RWPE1 (cell line): ENCODE measurements at regions not wholly inside any gene's neighbourhood (a gene's known extent, or its start where the extent isn't known, plus 50 kb on each side); places are given as distances from the start of the nearest gene placed in this dataset.

Experiments used
- CTCF ChIA-PET: fragments of 350-600 bp; sonication (Branson Sonifier 250); formaldehyde crosslinking; extraction: SDS; loops from one replicate; lab custom pipeline; 2021; lab: Yijun Ruan, JAX
- POLR2A ChIA-PET: fragments of 400-600 bp; formaldehyde crosslinking; extraction: SDS; loops from one replicate; lab custom pipeline; 2020; ENCODE audit warnings: antibody characterized with exemption; ENCODE audit not compliant: low non-redundant PET; lab: Yijun Ruan, JAX
- DNase-seq: peaks from one replicate; pipeline ENCODE4 v3.0.0; 2012; ENCODE audit warnings: low spot score
- H3K27ac ChIP-seq: fragments of 450-650 bp; 2 replicates; pipeline ENCODE4 v1.5.1; 2017
- TF ChIP-seq, protein P1 (sequence below): fragments of 450-650 bp; conservative IDR thresholded peaks from 2 replicates; pipeline ENCODE4 v1.5.1; 2017; ENCODE audit warnings: low read depth, mild to moderate bottlenecking

DNA sequence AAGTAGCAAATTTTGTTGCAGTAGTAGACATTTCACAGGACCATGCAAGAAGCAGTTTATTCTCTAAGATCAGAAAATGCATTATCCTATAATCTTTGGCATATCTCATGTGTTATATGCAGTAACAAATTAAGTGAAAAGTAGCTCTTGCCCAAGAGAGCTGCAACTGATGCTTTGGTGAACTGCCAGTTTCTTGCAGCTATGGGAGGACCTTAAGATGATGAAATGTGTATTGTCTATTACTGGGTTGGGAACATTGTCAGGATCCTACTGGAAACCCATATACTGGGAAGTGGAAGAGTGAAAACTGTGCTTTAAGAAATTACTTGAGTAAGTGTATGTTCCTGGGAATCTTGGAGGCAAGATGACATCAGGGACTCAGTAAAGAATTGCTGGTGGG, 238.8 kb downstream of the DACT1 start:
- POLR2A ChIA-PET, result no interaction called here

DNA sequence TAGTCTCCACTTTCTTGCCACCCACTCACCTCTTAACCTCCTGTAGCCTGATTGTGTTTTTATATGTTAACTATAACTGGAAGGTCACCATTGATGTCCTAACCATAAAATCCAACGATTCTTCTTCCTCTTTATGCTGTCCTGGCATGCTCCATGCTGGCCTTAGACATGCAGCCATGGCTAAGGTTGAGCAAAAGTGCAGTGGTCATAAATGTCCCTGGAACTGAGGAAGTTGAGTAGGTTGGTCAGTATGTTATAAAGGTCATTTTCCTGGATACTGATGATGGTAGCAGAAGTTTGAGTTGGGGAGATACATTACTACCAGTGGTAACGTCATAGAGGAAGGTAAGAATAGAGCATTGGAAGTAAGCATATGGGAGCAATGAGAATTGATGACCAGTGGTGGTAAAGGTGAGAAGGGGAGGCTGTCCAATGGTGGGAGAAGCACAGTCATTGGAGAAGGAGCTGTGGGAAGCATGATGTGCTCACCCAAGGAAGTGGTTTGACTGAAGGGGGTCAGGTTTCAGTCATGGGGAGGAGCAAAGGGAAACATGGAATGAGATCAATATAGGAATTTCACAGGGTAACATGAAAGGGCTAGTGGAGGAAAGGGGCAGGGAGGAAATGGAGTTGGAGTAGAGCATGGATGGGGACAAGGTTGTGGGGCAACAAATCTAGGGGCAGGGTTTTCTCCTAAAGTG, 240.8 kb downstream of the DACT1 start:
- CTCF ChIA-PET, result interaction anchor here (0.6 kb wide), 1 partner anchor 121 kb away, joined by 3 read pairs; no protein-coding TSS in a partner anchor
- TF ChIP-seq, protein P1, sequence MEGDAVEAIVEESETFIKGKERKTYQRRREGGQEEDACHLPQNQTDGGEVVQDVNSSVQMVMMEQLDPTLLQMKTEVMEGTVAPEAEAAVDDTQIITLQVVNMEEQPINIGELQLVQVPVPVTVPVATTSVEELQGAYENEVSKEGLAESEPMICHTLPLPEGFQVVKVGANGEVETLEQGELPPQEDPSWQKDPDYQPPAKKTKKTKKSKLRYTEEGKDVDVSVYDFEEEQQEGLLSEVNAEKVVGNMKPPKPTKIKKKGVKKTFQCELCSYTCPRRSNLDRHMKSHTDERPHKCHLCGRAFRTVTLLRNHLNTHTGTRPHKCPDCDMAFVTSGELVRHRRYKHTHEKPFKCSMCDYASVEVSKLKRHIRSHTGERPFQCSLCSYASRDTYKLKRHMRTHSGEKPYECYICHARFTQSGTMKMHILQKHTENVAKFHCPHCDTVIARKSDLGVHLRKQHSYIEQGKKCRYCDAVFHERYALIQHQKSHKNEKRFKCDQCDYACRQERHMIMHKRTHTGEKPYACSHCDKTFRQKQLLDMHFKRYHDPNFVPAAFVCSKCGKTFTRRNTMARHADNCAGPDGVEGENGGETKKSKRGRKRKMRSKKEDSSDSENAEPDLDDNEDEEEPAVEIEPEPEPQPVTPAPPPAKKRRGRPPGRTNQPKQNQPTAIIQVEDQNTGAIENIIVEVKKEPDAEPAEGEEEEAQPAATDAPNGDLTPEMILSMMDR, result no peak
- POLR2A ChIA-PET, result no interaction called here
- no peak for DNase-seq
- H3K27ac ChIP-seq, result no peak overlapping the region

More for the DNA sequence above, 238.8 kb downstream of the DACT1 start:
- H3K27ac ChIP-seq, result no peak overlapping the region
- TF ChIP-seq, protein P1, result no peak
- CTCF ChIA-PET, result no interaction called here
- DNase-seq, result no peak

GRCh38 chr14:58881433-58881832, 243.7 kb downstream of the DACT1 start:
- no peak for DNase-seq
- H3K27ac ChIP-seq, result no peak overlapping the region
- TF ChIP-seq, protein P1, result no peak
- POLR2A ChIA-PET, result no interaction called here
- CTCF ChIA-PET, result interaction anchor here (1.1 kb wide), 1 partner anchor 9 kb away, joined by 4 read pairs; no protein-coding TSS in a partner anchor

- TF ChIP-seq, protein P1, result no peak
- H3K27ac ChIP-seq, result no peak overlapping the region
- no peak for DNase-seq
- ChIA-PET POLR2A (no interaction called here), CTCF (interaction anchor here (0.6 to 1.1 kb wide), 2 partner anchors 10 to 79 kb away, joined by 3 to 4 read pairs; no protein-coding TSS in a partner anchor)
These were observed 244.8 kb downstream of the DACT1 start for GRCh38 chr14:58882577-58883018.

DNA sequence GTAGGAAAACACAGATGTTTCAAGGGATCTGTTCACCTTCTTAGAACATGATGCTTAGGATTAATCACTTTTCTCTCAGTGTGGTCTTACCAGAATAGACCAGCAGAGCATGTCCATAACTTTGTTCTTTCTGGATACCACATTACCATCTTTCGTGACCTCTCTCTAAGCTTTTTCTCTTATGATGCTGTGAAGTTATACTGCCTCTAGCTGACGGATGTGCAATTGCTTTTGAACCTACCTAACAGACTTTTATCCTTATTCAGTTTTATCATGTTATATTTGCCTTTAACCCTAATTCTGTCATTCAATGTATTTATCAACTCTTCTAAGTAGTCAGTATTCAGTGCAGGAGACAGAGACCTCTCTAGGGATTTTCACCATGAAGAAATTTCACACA, 246.7 kb downstream of the DACT1 start:
- DNase-seq, result no peak
- ChIA-PET CTCF (no interaction called here), POLR2A (no interaction called here)
- H3K27ac ChIP-seq, result no peak overlapping the region
- TF ChIP-seq, protein P1, result peak; percentile 31; the same call in 1 of the 2 replicates

- TF ChIP-seq, protein P1, result no peak
- peak; percentile 45 for DNase-seq
- POLR2A ChIA-PET, result no interaction called here
- H3K27ac ChIP-seq, result no peak overlapping the region
- CTCF ChIA-PET, result no interaction called here
These were observed 250.2 kb downstream of the DACT1 start for GRCh38 chr14:58887931-58888330.
